Vagina (tissue), 2 donors: ENCODE measurements at regions not wholly inside any gene's neighbourhood (a gene's known extent, or its start where the extent isn't known, plus 50 kb on each side); places are given as distances from the start of the nearest gene placed in this dataset.

Experiments used
- POLR2A ChIP-seq, 2 donors: fragments of 450-650 bp; IDR thresholded peaks; one replicate each; pipeline ENCODE4 v1.6.1; 2017; ENCODE audit warnings: antibody characterized with exemption in 2 of 2, mild to moderate bottlenecking in 2 of 2, moderate library complexity in 2 of 2
- POLR2AphosphoS5 ChIP-seq, 2 donors: sonication (generic); formaldehyde crosslinking; IDR thresholded peaks; one replicate each; pipeline ENCODE4 v1.9.0; 2017; ENCODE audit warnings: antibody characterized with exemption in 2 of 2, mild to moderate bottlenecking in 2 of 2, low read depth in 1 of 2; ENCODE audit not compliant: insufficient read depth in 1 of 2
- TF ChIP-seq, protein P1 (sequence below), 3 experiments: fragments of 450-650 bp in 2 of 3; fragments of 200-600 bp in 1 of 3; sonication (generic) in 1 of 3; IDR thresholded peaks; one replicate each; pipeline ENCODE4 v1.5.1; 2017 to 2019; ENCODE audit warnings: antibody characterized with exemption in 3 of 3, mild to moderate bottlenecking in 2 of 3, moderate library complexity in 2 of 3

DNA sequence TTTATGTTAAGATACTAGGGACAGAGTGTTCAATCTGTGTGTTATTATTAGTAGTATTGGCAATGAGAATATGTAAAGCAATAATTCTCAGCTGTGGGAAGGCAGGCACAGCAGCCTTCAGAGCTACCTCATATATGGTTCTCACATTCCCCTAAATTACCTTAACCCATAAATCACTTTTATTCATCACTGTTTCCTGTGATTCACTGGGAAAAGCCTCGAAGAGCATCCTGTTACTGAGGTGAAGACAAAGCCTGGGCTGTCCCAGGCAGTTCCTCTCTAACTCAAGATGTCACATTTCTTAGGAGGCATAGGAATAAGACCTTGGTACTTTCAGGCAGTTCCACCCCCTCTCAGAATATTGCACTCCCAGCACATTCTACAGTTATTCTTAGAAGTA, 965.7 kb downstream of the NCAM2 start:
- TF ChIP-seq POLR2AphosphoS5 (IDR thresholded peaks at IDR 0.05; ENCODE audit: insufficient read depth in 1 of 2, low read depth in 1 of 2) (no peak), POLR2A (IDR thresholded peaks at IDR 0.05) (no peak)
- TF ChIP-seq, protein P1, sequence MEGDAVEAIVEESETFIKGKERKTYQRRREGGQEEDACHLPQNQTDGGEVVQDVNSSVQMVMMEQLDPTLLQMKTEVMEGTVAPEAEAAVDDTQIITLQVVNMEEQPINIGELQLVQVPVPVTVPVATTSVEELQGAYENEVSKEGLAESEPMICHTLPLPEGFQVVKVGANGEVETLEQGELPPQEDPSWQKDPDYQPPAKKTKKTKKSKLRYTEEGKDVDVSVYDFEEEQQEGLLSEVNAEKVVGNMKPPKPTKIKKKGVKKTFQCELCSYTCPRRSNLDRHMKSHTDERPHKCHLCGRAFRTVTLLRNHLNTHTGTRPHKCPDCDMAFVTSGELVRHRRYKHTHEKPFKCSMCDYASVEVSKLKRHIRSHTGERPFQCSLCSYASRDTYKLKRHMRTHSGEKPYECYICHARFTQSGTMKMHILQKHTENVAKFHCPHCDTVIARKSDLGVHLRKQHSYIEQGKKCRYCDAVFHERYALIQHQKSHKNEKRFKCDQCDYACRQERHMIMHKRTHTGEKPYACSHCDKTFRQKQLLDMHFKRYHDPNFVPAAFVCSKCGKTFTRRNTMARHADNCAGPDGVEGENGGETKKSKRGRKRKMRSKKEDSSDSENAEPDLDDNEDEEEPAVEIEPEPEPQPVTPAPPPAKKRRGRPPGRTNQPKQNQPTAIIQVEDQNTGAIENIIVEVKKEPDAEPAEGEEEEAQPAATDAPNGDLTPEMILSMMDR (IDR thresholded peaks at IDR 0.05): no peak
